H9 (cell line): ENCODE measurements at regions not wholly inside any gene's neighbourhood (a gene's known extent, or its start where the extent isn't known, plus 50 kb on each side); places are given as distances from the start of the nearest gene placed in this dataset.

Source experiments
- DNase-seq: peaks from one replicate; pipeline ENCODE4 v3.0.0-alpha.2; 2017
- H2AFZ ChIP-seq: one replicate; pipeline ENCODE4 v1.6.1; 2013; ENCODE audit warnings: mild to moderate bottlenecking, low read length, control low read depth, moderate library complexity
- H2AK5ac ChIP-seq: 2 replicates; pipeline ENCODE4 v1.6.1; 2013; ENCODE audit warnings: low read length, control low read depth, mixed read lengths; ENCODE audit not compliant: insufficient read length
- H2BK120ac ChIP-seq: one replicate; pipeline ENCODE4 v1.6.1; 2013; ENCODE audit warnings: low read depth, mild to moderate bottlenecking, low read length, control low read depth, inconsistent platforms; ENCODE audit not compliant: poor library complexity, severe bottlenecking
- H2BK12ac ChIP-seq: 2 replicates; pipeline ENCODE4 v1.6.1; 2013; ENCODE audit warnings: low read length, control low read depth, mixed read lengths, low read depth; ENCODE audit not compliant: insufficient read length
- H2BK15ac ChIP-seq: 2 replicates; pipeline ENCODE4 v1.6.1; 2013; ENCODE audit warnings: low read depth, low read length, control low read depth
- H2BK20ac ChIP-seq: one replicate; pipeline ENCODE4 v1.6.1; 2013; ENCODE audit warnings: low read depth, mild to moderate bottlenecking, low read length, control low read depth, inconsistent platforms; ENCODE audit not compliant: poor library complexity, severe bottlenecking
- H2BK5ac ChIP-seq: 2 replicates; pipeline ENCODE4 v1.6.1; 2013; ENCODE audit warnings: low read length, control low read depth, mixed read lengths; ENCODE audit not compliant: insufficient read length
- H3K14ac ChIP-seq: 2 replicates; pipeline ENCODE4 v1.6.1; 2013; ENCODE audit warnings: low read length, control low read depth; ENCODE audit not compliant: insufficient read depth
- H3K18ac ChIP-seq: 2 replicates; pipeline ENCODE4 v1.6.1; 2013; ENCODE audit warnings: low read depth, mild to moderate bottlenecking, mixed read lengths, low read length, control low read depth; ENCODE audit not compliant: insufficient read length
- H3K23ac ChIP-seq: 2 replicates; pipeline ENCODE4 v1.6.1; 2013; ENCODE audit warnings: low read length, control low read depth, mixed read lengths, low read depth; ENCODE audit not compliant: insufficient read length
- H3K23me2 ChIP-seq: 2 replicates; pipeline ENCODE4 v1.6.1; 2013; ENCODE audit warnings: low read depth, mild to moderate bottlenecking, mixed read lengths, low read length, control low read depth; ENCODE audit not compliant: insufficient read length, poor library complexity, severe bottlenecking
- H3K27ac ChIP-seq: 2 replicates; pipeline ENCODE4 v1.5.1; 2013; ENCODE audit warnings: low read length, control low read depth, mixed read lengths, low read depth; ENCODE audit not compliant: insufficient read length
- H3K27me3 ChIP-seq: 2 replicates; pipeline ENCODE4 v1.6.1; 2013; ENCODE audit warnings: low read length, control low read depth, inconsistent platforms; ENCODE audit not compliant: insufficient read depth
- H3K4ac ChIP-seq: 2 replicates; pipeline ENCODE4 v1.6.1; 2013; ENCODE audit warnings: low read depth, mild to moderate bottlenecking, control low read depth, inconsistent platforms, low read length, moderate library complexity
- H3K4me1 ChIP-seq: 2 replicates; pipeline ENCODE4 v1.6.1; 2013; ENCODE audit warnings: low read length, control low read depth, inconsistent platforms; ENCODE audit not compliant: insufficient read depth
- H3K4me2 ChIP-seq: 2 replicates; pipeline ENCODE4 v1.6.1; 2013; ENCODE audit warnings: low read length, control low read depth, mixed read lengths; ENCODE audit not compliant: insufficient read length, insufficient read depth
- H3K56ac ChIP-seq: 2 replicates; pipeline ENCODE4 v1.6.1; 2013; ENCODE audit warnings: low read depth, mild to moderate bottlenecking, mixed read lengths, low read length, control low read depth; ENCODE audit not compliant: insufficient read length
- H3K79me1 ChIP-seq: 2 replicates; pipeline ENCODE4 v1.6.1; 2013; ENCODE audit warnings: low read depth, mild to moderate bottlenecking, moderate library complexity, low read length, control low read depth, inconsistent platforms; ENCODE audit not compliant: insufficient read depth, poor library complexity, severe bottlenecking
- H3K79me2 ChIP-seq: 2 replicates; pipeline ENCODE4 v1.6.1; 2013; ENCODE audit warnings: low read length, control low read depth, inconsistent platforms; ENCODE audit not compliant: insufficient read depth
- H3K9ac ChIP-seq: 2 replicates; pipeline ENCODE4 v1.6.1; 2013; ENCODE audit warnings: low read length, control low read depth, mixed read lengths; ENCODE audit not compliant: insufficient read length; ENCODE audit errors: extremely low read depth
- H3K9me3 ChIP-seq: one replicate; pipeline ENCODE4 v1.6.1; 2013; ENCODE audit warnings: low read depth, low read length, inconsistent platforms; ENCODE audit not compliant: control insufficient read depth
- H3T11ph ChIP-seq: one replicate; pipeline ENCODE4 v1.6.1; 2013; ENCODE audit warnings: mild to moderate bottlenecking, low read length, control low read depth, inconsistent platforms
- H4K20me1 ChIP-seq: one replicate; pipeline ENCODE4 v1.6.1; 2013; ENCODE audit not compliant: control insufficient read depth, insufficient read length, insufficient read depth
- H4K5ac ChIP-seq: 2 replicates; pipeline ENCODE4 v1.6.1; 2013; ENCODE audit warnings: low read depth, mild to moderate bottlenecking, mixed read lengths, low read length, control low read depth; ENCODE audit not compliant: insufficient read length
- H4K8ac ChIP-seq: replicated peaks from 2 replicates; pipeline ENCODE4 v1.6.1; 2013; ENCODE audit warnings: low read length, control low read depth, mixed read lengths, low read depth; ENCODE audit not compliant: insufficient read length
- H4K91ac ChIP-seq: 2 replicates; pipeline ENCODE4 v1.6.1; 2013; ENCODE audit warnings: low read depth, mild to moderate bottlenecking, moderate library complexity, mixed read lengths, low read length, control low read depth; ENCODE audit not compliant: insufficient read length
- H3K27ac Mint-ChIP-seq, 3 experiments: 2 replicates in 2 of 3; 3 replicates in 1 of 3; pipeline ENCODE4 v1.8.0; 2020 to 2021; ENCODE audit warnings: mixed read lengths in 3 of 3, mild to moderate bottlenecking in 1 of 3, moderate library complexity in 1 of 3
- H3K27me3 Mint-ChIP-seq: 2 replicates; pipeline ENCODE4 v1.8.0; 2021; ENCODE audit warnings: low read depth, mild to moderate bottlenecking, moderate library complexity, mixed read lengths
- H3K36me3 Mint-ChIP-seq, 3 experiments: 2 replicates in 2 of 3; 3 replicates in 1 of 3; pipeline ENCODE4 v1.8.0; 2020 to 2021; ENCODE audit warnings: low read depth in 3 of 3, mixed read lengths in 3 of 3; ENCODE audit not compliant: insufficient read depth in 1 of 3
- H3K4me1 Mint-ChIP-seq, 2 experiments: 2 replicates each; pipeline ENCODE4 v1.8.0; 2020; ENCODE audit warnings: mixed read lengths in 2 of 2
- H3K4me3 Mint-ChIP-seq, 2 experiments: 2 replicates in 1 of 2; 3 replicates in 1 of 2; pipeline ENCODE4 v1.8.0; 2020 to 2021; ENCODE audit warnings: mild to moderate bottlenecking in 2 of 2, mixed read lengths in 2 of 2, moderate library complexity in 1 of 2
- H3K9me3 Mint-ChIP-seq, 2 experiments: 2 replicates in 1 of 2; 3 replicates in 1 of 2; pipeline ENCODE4 v1.8.0; 2020; ENCODE audit warnings: mild to moderate bottlenecking in 2 of 2, mixed read lengths in 2 of 2, moderate library complexity in 1 of 2
- CTCF ChIP-seq: fragments of 200-600 bp; sonication (generic); conservative IDR thresholded peaks from 3 replicates; pipeline ENCODE4 v1.8.0; 2021; ENCODE audit warnings: antibody characterized with exemption, mild to moderate bottlenecking
- WGBS: extraction: QIAGEN DNeasy Blood & Tissue Kit; methylation state at CpG from one replicate; pipeline ENCODE4 v1.1.7; 2013; ENCODE audit warnings: missing lambda C conversion rate, low lambda C conversion rate, mixed read lengths; ENCODE audit not compliant: insufficient read length; ENCODE audit errors: extremely low coverage; 5-methylcytosine and 5-hydroxymethylcytosine counted together

DNA sequence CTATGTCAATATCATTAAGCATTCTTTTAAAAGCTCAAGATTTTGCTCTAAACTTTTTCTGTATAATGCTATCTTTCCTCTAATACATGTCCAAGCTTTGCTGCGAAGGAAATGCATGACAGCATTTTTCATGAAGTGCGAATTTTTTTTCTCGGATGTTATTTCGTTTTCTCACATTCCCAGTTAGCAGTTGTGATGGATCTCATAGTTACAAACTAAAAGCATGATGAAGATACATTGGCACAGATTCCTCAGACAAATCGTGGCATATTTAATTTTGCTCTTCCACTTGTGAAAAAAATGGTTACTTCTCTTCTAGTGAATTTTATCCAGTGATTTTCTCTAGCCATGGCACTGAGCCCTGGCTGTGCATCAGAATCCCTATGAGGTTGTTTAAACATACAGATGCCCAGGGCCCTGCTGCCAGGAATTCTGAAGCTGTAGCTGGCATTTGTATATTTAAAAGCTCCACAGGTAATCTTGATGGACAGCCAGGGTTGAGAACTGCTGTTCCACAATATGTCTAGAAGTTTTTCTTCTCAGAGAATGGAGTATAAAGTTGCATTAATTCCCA, 299.8 kb upstream of the NEBL start:
- Mint-ChIP-seq H3K4me3 (no peak overlapping the region), H3K27me3 (peaks cover 3% of the 10 kb centered on the region; the same call in 1 of the 2 replicates), H3K9me3 (peaks cover 11 to 18% of the 10 kb centered on the region in 2 experiments), H3K27ac (no peak overlapping the region), H3K4me1 (peaks cover 0 to 2% of the 10 kb centered on the region in 2 experiments; a peak in 1 of 4 replicates), H3K36me3 (peaks cover 12 to 13% (median 12%) of the 10 kb centered on the region in 3 experiments)
- Histone ChIP-seq H4K5ac (no peak overlapping the region), H3K4me1 (no peaks in the 10 kb centered on the region), H3K79me1 (no peaks in the 10 kb centered on the region), H2BK5ac (no peak overlapping the region), H3K23ac (no peak overlapping the region), H2BK20ac (no peak overlapping the region), H3K4ac (no peak overlapping the region), H2BK120ac (no peak overlapping the region), H2AFZ (no peak overlapping the region), H3K4me2 (no peak overlapping the region), H3K14ac (no peak overlapping the region), H3K56ac (no peak overlapping the region), H3K18ac (no peak overlapping the region), H4K91ac (no peak overlapping the region), H3K9me3 (no peaks in the 10 kb centered on the region), H4K8ac (no peak overlapping the region), H2BK12ac (no peak overlapping the region), H3K9ac (no peak overlapping the region), H3K79me2 (no peaks in the 10 kb centered on the region), H2AK5ac (no peak overlapping the region), H3K23me2 (no peaks in the 10 kb centered on the region), H3K27me3 (no peaks in the 10 kb centered on the region), H4K20me1 (no peaks in the 10 kb centered on the region), H2BK15ac (no peak overlapping the region), H3T11ph (no peak overlapping the region), H3K27ac (no peak overlapping the region)
- WGBS = no CpG with 5 or more reads among the region's 5 CpGs
- no peak for TF ChIP-seq CTCF
- DNase-seq = no peak
